ENCODE measurements at regions not wholly inside any gene's neighbourhood (a gene's known extent, or its start where the extent isn't known, plus 50 kb on each side); places are given as distances from the start of the nearest gene placed in this dataset.
"Not testable (repeated sequence)": the region's sequence is repeated elsewhere in the genome, so short reads cannot be mapped to it uniquely, and the experiment has no call there.

DNA sequence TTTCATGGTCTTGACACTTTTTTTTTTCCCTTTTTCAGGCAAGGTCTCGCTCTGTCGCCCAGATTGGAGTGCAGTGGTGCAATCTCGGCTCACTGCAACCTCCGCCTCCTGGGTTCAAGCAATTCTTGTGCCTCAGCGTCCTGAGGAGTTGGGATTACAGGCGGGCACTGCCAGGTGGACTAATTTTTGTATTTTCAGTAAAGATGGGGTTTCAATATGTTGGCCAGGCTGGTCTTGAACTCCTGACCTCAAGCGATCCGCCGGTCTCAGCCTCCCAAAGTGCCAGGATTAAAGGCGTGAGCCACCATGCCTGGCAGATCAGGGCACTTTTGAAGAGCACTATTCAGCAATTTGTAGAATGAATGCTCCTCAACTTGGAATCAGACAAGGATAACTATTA is 86.8 kb upstream of the SIX2 start:
- TF ChIP-seq, protein P1, sequence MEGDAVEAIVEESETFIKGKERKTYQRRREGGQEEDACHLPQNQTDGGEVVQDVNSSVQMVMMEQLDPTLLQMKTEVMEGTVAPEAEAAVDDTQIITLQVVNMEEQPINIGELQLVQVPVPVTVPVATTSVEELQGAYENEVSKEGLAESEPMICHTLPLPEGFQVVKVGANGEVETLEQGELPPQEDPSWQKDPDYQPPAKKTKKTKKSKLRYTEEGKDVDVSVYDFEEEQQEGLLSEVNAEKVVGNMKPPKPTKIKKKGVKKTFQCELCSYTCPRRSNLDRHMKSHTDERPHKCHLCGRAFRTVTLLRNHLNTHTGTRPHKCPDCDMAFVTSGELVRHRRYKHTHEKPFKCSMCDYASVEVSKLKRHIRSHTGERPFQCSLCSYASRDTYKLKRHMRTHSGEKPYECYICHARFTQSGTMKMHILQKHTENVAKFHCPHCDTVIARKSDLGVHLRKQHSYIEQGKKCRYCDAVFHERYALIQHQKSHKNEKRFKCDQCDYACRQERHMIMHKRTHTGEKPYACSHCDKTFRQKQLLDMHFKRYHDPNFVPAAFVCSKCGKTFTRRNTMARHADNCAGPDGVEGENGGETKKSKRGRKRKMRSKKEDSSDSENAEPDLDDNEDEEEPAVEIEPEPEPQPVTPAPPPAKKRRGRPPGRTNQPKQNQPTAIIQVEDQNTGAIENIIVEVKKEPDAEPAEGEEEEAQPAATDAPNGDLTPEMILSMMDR (IDR thresholded peaks at IDR 0.05): not testable (repeated sequence)
- not testable (repeated sequence) for TF ChIP-seq RAD21 (conservative IDR thresholded peaks at IDR 0.05 in 1 of 2, IDR thresholded peaks at IDR 0.05 in 1 of 2); POLR2A (IDR thresholded peaks at IDR 0.05; ENCODE audit: low read length); JUNB (IDR thresholded peaks at IDR 0.05); SMC3 (IDR thresholded peaks at IDR 0.05); EP300 (IDR thresholded peaks at IDR 0.05); HDAC2 (IDR thresholded peaks at IDR 0.05); MYC (IDR thresholded peaks at IDR 0.05; ENCODE audit: borderline replicate concordance, low read length)
- TF ChIP-seq, protein P2, sequence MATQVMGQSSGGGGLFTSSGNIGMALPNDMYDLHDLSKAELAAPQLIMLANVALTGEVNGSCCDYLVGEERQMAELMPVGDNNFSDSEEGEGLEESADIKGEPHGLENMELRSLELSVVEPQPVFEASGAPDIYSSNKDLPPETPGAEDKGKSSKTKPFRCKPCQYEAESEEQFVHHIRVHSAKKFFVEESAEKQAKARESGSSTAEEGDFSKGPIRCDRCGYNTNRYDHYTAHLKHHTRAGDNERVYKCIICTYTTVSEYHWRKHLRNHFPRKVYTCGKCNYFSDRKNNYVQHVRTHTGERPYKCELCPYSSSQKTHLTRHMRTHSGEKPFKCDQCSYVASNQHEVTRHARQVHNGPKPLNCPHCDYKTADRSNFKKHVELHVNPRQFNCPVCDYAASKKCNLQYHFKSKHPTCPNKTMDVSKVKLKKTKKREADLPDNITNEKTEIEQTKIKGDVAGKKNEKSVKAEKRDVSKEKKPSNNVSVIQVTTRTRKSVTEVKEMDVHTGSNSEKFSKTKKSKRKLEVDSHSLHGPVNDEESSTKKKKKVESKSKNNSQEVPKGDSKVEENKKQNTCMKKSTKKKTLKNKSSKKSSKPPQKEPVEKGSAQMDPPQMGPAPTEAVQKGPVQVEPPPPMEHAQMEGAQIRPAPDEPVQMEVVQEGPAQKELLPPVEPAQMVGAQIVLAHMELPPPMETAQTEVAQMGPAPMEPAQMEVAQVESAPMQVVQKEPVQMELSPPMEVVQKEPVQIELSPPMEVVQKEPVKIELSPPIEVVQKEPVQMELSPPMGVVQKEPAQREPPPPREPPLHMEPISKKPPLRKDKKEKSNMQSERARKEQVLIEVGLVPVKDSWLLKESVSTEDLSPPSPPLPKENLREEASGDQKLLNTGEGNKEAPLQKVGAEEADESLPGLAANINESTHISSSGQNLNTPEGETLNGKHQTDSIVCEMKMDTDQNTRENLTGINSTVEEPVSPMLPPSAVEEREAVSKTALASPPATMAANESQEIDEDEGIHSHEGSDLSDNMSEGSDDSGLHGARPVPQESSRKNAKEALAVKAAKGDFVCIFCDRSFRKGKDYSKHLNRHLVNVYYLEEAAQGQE (IDR thresholded peaks at IDR 0.05): not testable (repeated sequence)
- TF ChIP-seq, protein P3, sequence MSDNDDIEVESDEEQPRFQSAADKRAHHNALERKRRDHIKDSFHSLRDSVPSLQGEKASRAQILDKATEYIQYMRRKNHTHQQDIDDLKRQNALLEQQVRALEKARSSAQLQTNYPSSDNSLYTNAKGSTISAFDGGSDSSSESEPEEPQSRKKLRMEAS (IDR thresholded peaks at IDR 0.05): not testable (repeated sequence)

Data from A549 (cell line).